ENCODE measurements at regions not wholly inside any gene's neighbourhood (a gene's known extent, or its start where the extent isn't known, plus 50 kb on each side); places are given as distances from the start of the nearest gene placed in this dataset.

DNA sequence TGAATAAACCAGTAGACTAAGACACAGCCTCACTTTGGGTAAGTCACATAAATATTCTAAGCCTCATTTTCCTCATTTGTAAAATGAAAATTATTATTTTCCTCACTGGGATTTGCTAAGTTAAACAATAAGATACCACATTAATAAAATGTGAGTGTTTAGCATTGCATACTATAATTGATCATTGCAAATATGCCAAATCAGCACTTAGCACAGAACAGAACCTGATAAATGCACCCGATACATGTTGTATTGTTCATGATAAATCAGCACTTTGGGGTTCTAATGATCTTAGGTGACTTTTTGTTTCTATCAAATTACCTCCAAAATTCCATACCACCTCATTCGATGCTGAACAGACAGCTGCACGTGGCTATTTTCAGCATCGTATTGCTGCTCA is 50.2 kb upstream of the RAPGEF4 start:
- H3K4me1 ChIP-seq (replicated peaks in 1 of 2; ENCODE audit: control insufficient read depth in 2 of 2, insufficient read depth in 2 of 2, low read length in 2 of 2) = no peaks in the 10 kb centered on the region
- H4K20me1 ChIP-seq (replicated peaks; ENCODE audit: control insufficient read depth, insufficient read depth, low read length) = no peaks in the 10 kb centered on the region
- ChIA-PET CTCF (ENCODE audit: low intra/inter-chr PET ratio) (no interaction called here), POLR2A (no interaction called here)
- in situ Hi-C loops (cut with MboI) = no loop called here
- 0% methylated on average over 4 of the region's 4 CpGs for WGBS (ENCODE audit: insufficient coverage, low coverage, missing lambda C conversion rate)
- intact Hi-C loops (cut with micrococcal nuclease) = no loop called here
- DNase-seq (ENCODE audit: extremely low read depth in 1 of 4, low spot score in 3 of 4) = no peak
- no peaks in the 10 kb centered on the region for H3K9me1 ChIP-seq (ENCODE audit: control insufficient read depth, insufficient read depth, low read length)
- no peaks in the 10 kb centered on the region for H3K9me3 ChIP-seq (replicated peaks; ENCODE audit: control insufficient read depth, insufficient read depth, low read depth, low read length)
- H3K9ac ChIP-seq (ENCODE audit: insufficient read depth in 1 of 2, low read depth in 2 of 2, low read length in 2 of 2) = no peak overlapping the region
- H3K4me2 ChIP-seq (ENCODE audit: insufficient read depth, low read length) = no peak overlapping the region
- no peaks in the 10 kb centered on the region for H3K79me2 ChIP-seq (ENCODE audit: control insufficient read depth, insufficient read depth, low read length)
- H3K27ac ChIP-seq (ENCODE audit: extremely low read depth, low read depth, low read length) = no peak overlapping the region
- H3K36me3 ChIP-seq (ENCODE audit: control insufficient read depth, insufficient read depth, low read length) = no peaks in the 10 kb centered on the region
- H3K27me3 ChIP-seq (ENCODE audit: control insufficient read depth in 2 of 2, insufficient read depth in 2 of 2, low read length in 2 of 2) = no peaks in the 10 kb centered on the region
- no peak overlapping the region for H3K4me3 ChIP-seq
- FAIRE-seq = no peak
- no peak for ATAC-seq
- BruUV-seq (replicated peaks) = no TSS peak
- H2AFZ ChIP-seq (ENCODE audit: low read depth, low read length) = no peak overlapping the region
- TF ChIP-seq RNF2 (IDR thresholded peaks at IDR 0.05) (no peak), EGR1 (conservative IDR thresholded peaks at IDR 0.05) (no peak), POLR2AphosphoS2 (IDR thresholded peaks at IDR 0.05; ENCODE audit: low read length) (no peak), C11orf30 (IDR thresholded peaks at IDR 0.05; ENCODE audit: low read depth) (peak; percentile 39; the same call in 1 of the 2 replicates), ZNF316 (IDR thresholded peaks at IDR 0.05) (peak; percentile 69), MAFK (IDR thresholded peaks at IDR 0.05; ENCODE audit: low read length) (peak; percentile 63), MAFG (tag; conservative IDR thresholded peaks at IDR 0.05) (peak; percentile 16; the same call in 1 of the 2 replicates), GTF2F1 (IDR thresholded peaks at IDR 0.05; ENCODE audit: low read depth, low read length) (no peak), ZNF449 (CRISPR knock-in tag; IDR thresholded peaks at IDR 0.05) (no peak), MAFF (IDR thresholded peaks at IDR 0.05; ENCODE audit: low read length) (peak; percentile 60)
